Osteocyte (in vitro differentiated cells): ENCODE measurements at regions not wholly inside any gene's neighbourhood (a gene's known extent, or its start where the extent isn't known, plus 50 kb on each side); places are given as distances from the start of the nearest gene placed in this dataset.

Source experiments
- DNase-seq: peaks from one replicate; pipeline ENCODE4 v3.0.0; 2021; ENCODE audit warnings: mixed read lengths; ENCODE audit not compliant: unreplicated experiment; ENCODE audit errors: extremely low spot score
- H3K27ac Mint-ChIP-seq: one replicate; pipeline ENCODE4 v1.8.0; 2021; ENCODE audit warnings: mild to moderate bottlenecking, mixed read lengths; ENCODE audit not compliant: unreplicated experiment
- H3K27me3 Mint-ChIP-seq: one replicate; pipeline ENCODE4 v1.8.0; 2021; ENCODE audit warnings: mixed read lengths; ENCODE audit not compliant: unreplicated experiment
- H3K36me3 Mint-ChIP-seq: one replicate; pipeline ENCODE4 v1.8.0; 2021; ENCODE audit warnings: mixed read lengths; ENCODE audit not compliant: unreplicated experiment
- H3K4me1 Mint-ChIP-seq: one replicate; pipeline ENCODE4 v1.8.0; 2021; ENCODE audit warnings: mixed read lengths; ENCODE audit not compliant: unreplicated experiment
- H3K4me3 Mint-ChIP-seq: one replicate; pipeline ENCODE4 v1.8.0; 2021; ENCODE audit warnings: mild to moderate bottlenecking, moderate library complexity, mixed read lengths; ENCODE audit not compliant: unreplicated experiment
- H3K9me3 Mint-ChIP-seq: one replicate; pipeline ENCODE4 v1.8.0; 2021; ENCODE audit warnings: mixed read lengths; ENCODE audit not compliant: unreplicated experiment
- TF ChIP-seq, protein P1 (sequence below): fragments of 200-600 bp; sonication (generic); IDR thresholded peaks from 2 replicates; pipeline ENCODE4 v1.5.0; 2021; ENCODE audit warnings: antibody characterized with exemption, mild to moderate bottlenecking, moderate library complexity

DNA sequence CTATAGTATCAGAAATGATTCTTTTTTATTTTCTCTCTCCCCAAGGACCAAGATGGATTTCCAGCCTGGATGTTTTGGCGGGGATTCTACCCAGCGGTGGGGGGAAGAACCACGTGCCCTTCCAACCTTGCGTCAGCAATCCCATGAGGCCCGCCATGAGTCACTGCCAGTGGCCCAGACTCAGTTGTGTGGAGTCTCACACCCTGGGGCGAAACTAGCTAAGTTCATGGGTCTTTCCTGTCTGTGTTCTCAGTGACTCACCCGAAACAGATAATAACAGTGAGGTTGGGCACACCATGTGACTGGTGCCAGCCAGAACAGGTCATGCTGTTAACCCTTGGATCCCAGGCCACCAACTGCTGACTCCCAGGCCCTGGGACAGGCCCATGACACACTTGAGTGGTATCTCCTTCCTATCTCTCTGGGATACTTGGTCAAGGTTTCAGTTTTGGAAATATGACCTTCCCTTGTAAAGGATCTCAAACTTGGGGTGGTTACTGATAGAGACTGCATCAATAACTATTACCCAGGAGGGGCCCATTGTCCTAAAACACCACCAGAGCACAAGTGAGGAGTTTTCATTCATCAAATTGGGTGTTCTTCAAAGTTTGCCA is 98.0 kb upstream of the DUSP10 start:
- peak overlapping the region; percentile 62 for H3K27ac Mint-ChIP-seq
- peaks cover 25% of the 10 kb centered on the region for H3K4me1 Mint-ChIP-seq
- H3K9me3 Mint-ChIP-seq = no peaks in the 10 kb centered on the region
- TF ChIP-seq, protein P1, sequence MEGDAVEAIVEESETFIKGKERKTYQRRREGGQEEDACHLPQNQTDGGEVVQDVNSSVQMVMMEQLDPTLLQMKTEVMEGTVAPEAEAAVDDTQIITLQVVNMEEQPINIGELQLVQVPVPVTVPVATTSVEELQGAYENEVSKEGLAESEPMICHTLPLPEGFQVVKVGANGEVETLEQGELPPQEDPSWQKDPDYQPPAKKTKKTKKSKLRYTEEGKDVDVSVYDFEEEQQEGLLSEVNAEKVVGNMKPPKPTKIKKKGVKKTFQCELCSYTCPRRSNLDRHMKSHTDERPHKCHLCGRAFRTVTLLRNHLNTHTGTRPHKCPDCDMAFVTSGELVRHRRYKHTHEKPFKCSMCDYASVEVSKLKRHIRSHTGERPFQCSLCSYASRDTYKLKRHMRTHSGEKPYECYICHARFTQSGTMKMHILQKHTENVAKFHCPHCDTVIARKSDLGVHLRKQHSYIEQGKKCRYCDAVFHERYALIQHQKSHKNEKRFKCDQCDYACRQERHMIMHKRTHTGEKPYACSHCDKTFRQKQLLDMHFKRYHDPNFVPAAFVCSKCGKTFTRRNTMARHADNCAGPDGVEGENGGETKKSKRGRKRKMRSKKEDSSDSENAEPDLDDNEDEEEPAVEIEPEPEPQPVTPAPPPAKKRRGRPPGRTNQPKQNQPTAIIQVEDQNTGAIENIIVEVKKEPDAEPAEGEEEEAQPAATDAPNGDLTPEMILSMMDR = no peak
- peak; percentile 87 for DNase-seq
- no peak overlapping the region for H3K4me3 Mint-ChIP-seq
- no peaks in the 10 kb centered on the region for H3K36me3 Mint-ChIP-seq
- no peaks in the 10 kb centered on the region for H3K27me3 Mint-ChIP-seq

DNA sequence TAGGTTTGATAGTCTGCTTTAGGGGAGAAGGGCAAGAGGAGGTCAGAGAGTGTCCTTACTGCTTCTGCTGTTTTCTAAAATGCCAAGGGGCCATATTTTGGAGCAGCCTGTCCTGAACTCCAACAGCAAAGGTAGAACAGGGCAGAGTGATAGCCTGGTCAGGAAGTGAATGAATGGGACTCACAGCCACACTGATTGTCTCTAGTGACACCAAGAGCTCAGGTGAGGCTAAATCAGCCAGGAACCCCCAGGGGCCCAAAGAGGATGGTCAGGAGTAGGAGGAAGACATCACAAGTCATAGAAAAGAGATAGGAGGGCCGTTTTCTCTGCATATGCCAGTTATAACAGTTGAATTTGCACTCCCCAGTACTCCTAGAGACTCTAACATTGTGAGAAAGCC is 97.4 kb upstream of the DUSP10 start:
- no peaks in the 10 kb centered on the region for H3K27me3 Mint-ChIP-seq
- H3K27ac Mint-ChIP-seq = peak overlapping the region; percentile 62
- H3K9me3 Mint-ChIP-seq = no peaks in the 10 kb centered on the region
- TF ChIP-seq, protein P1 = no peak
- no peaks in the 10 kb centered on the region for H3K36me3 Mint-ChIP-seq
- H3K4me1 Mint-ChIP-seq = peaks cover 25% of the 10 kb centered on the region
- no peak overlapping the region for H3K4me3 Mint-ChIP-seq
- no peak for DNase-seq

DNA sequence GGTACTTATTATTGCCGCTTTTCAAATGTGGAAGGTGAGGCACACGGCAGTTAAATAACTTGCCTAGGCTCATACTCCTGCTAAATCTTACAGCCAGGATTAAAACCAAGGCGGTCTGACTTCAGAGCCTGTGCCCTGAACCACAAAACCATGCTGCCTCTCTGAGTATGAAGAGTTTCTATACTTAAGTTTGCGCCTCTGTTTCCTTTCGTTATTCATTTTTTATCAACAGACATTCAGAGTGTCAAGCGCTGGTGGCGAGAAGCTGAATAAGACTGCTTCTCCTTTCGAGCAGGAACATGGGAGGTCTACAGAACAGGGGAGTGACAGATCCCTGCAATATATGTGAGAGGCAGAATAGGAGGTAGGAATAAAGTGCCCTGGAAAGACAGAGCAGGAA is 96.0 kb upstream of the DUSP10 start:
- H3K4me3 Mint-ChIP-seq = no peak overlapping the region
- H3K27ac Mint-ChIP-seq = no peak overlapping the region
- no peaks in the 10 kb centered on the region for H3K27me3 Mint-ChIP-seq
- DNase-seq = no peak
- peaks cover 2% of the 10 kb centered on the region for H3K36me3 Mint-ChIP-seq
- no peaks in the 10 kb centered on the region for H3K9me3 Mint-ChIP-seq
- H3K4me1 Mint-ChIP-seq = peaks cover 39% of the 10 kb centered on the region
- TF ChIP-seq, protein P1 = no peak

DNA sequence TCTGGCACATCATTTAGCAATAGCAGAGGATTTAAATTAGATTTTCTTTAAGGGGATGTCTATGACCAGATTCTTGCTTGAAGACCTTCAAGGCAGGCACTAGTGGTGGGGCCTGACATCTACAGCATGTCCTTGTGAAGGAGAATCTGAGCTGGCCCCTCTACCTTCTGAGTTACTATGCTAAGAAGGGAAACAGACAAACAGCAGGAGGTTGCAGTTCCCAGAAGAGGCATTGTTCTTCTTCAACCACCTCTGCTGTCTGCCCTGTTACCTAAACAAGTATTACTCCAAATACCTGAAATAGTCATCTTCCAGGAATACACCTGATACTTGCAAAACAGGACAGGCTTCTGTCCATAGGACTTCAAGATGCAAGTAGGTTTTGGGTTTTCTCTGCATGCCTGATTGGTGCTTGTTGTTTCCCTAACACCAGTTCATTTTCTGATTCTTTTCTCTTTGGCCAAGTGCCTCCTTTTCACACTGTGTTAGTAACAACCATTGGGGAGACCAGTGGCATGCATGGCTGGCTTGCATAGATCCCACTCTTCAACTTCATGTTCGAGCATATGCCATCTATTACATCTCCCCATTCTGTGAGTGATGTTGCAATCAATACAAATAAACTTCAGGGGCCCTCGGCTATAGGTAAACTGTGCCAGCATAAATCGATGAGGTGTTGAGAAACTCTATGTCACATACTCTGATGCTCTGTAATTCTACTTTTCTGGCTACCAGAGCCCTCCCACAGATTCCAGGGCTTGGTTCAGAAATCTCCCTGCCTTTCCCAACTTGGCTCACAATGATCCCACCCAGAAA is 93.0 kb upstream of the DUSP10 start:
- no peak overlapping the region for H3K4me3 Mint-ChIP-seq
- TF ChIP-seq, protein P1 = no peak
- no peaks in the 10 kb centered on the region for H3K9me3 Mint-ChIP-seq
- peaks cover 2% of the 10 kb centered on the region for H3K36me3 Mint-ChIP-seq
- no peak for DNase-seq
- peaks cover 45% of the 10 kb centered on the region for H3K4me1 Mint-ChIP-seq
- H3K27me3 Mint-ChIP-seq = no peaks in the 10 kb centered on the region
- H3K27ac Mint-ChIP-seq = no peak overlapping the region

DNA sequence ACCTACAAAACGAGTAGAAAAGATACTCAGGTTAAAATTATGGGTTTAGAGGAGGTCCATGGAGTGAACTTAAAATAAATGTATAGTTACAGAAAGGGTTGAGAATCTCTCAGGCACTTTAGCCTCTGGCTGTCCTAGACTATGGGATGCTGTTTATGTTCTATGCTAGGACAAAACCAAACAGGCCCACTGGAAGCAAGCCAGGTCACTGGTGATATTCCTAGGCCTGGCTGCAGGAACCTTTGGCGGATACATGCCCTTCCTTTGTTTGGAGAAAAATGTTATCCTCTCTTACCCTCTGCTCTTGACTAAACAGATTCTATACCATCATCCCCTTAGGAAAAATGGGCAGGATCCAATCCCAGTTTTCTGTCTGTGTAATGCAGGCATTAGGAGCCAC is 90.7 kb upstream of the DUSP10 start:
- no peaks in the 10 kb centered on the region for H3K27me3 Mint-ChIP-seq
- H3K4me3 Mint-ChIP-seq = no peak overlapping the region
- peaks cover 40% of the 10 kb centered on the region for H3K4me1 Mint-ChIP-seq
- no peak for DNase-seq
- H3K27ac Mint-ChIP-seq = peak overlapping the region; percentile 83
- TF ChIP-seq, protein P1 = no peak
- H3K36me3 Mint-ChIP-seq = peaks cover 2% of the 10 kb centered on the region
- no peaks in the 10 kb centered on the region for H3K9me3 Mint-ChIP-seq
